ENCODE measurements at regions not wholly inside any gene's neighbourhood (a gene's known extent, or its start where the extent isn't known, plus 50 kb on each side); places are given as distances from the start of the nearest gene placed in this dataset.

- TF ChIP-seq CTCF (IDR thresholded peaks at IDR 0.05) (no peak), POLR2A (IDR thresholded peaks at IDR 0.05) (no peak)
Measured at GRCh38 chr4:53672873-53673272, 81.6 kb upstream of the LNX1 start.
